ENCODE measurements at regions not wholly inside any gene's neighbourhood (a gene's known extent, or its start where the extent isn't known, plus 50 kb on each side); places are given as distances from the start of the nearest gene placed in this dataset.

DNA sequence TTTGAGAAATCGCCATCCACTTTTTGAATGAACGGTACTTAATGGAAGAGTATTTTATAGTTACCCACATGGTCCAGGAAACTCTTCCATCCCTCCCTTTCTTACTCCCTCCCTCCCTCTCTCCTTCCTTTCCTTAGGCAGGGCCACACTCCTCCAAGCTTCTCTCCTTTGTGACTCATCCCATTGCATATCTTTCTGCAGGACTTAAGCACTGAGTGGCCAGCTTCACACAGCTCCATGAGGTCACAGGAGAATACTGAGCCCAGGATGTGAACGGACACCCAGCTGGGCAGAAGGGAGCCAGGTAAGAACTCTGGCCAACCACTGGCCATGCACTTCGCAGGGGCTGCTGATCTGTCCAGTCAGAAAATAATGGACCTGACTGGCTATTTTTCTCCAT, 189.7 kb upstream of the ADCY1 start:
- no peaks in the 10 kb centered on the region for H3K36me3 ChIP-seq (ENCODE audit: insufficient read depth, low read length)
- no peak overlapping the region for H2AFZ ChIP-seq (ENCODE audit: low read length)
- DNase-seq (ENCODE audit: low spot score): no peak
- no peak for TF ChIP-seq EZH2phosphoT487 (IDR thresholded peaks at IDR 0.05; ENCODE audit: borderline replicate concordance, low read depth, low read length)
- TF ChIP-seq, protein P1, sequence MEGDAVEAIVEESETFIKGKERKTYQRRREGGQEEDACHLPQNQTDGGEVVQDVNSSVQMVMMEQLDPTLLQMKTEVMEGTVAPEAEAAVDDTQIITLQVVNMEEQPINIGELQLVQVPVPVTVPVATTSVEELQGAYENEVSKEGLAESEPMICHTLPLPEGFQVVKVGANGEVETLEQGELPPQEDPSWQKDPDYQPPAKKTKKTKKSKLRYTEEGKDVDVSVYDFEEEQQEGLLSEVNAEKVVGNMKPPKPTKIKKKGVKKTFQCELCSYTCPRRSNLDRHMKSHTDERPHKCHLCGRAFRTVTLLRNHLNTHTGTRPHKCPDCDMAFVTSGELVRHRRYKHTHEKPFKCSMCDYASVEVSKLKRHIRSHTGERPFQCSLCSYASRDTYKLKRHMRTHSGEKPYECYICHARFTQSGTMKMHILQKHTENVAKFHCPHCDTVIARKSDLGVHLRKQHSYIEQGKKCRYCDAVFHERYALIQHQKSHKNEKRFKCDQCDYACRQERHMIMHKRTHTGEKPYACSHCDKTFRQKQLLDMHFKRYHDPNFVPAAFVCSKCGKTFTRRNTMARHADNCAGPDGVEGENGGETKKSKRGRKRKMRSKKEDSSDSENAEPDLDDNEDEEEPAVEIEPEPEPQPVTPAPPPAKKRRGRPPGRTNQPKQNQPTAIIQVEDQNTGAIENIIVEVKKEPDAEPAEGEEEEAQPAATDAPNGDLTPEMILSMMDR (conservative IDR thresholded peaks at IDR 0.05; ENCODE audit: low read length): no peak
- no peaks in the 10 kb centered on the region for H4K20me1 ChIP-seq (ENCODE audit: insufficient read depth, low read length)
- BruUV-seq (replicated peaks): no TSS peak
- H3K27ac ChIP-seq (ENCODE audit: low read depth, low read length, poor library complexity, severe bottlenecking): no peak overlapping the region
- no peaks in the 10 kb centered on the region for H3K9me2 ChIP-seq (ENCODE audit: insufficient read depth, low read length)
- H3K4me2 ChIP-seq (ENCODE audit: low read length): no peak overlapping the region
- H3K4me1 ChIP-seq (ENCODE audit: insufficient read depth, low read length, poor library complexity, severe bottlenecking): no peaks in the 10 kb centered on the region
- H3K79me2 ChIP-seq (ENCODE audit: insufficient read depth, low read depth, low read length): no peaks in the 10 kb centered on the region
- ChIA-PET CTCF (ENCODE audit: unreplicated experiment) (no interaction called here), POLR2A (no interaction called here)
- no peaks in the 10 kb centered on the region for H3K9me3 ChIP-seq (ENCODE audit: low read length)
- intact Hi-C loops (cut with micrococcal nuclease; ENCODE audit: unreplicated experiment): no loop called here
- no peak overlapping the region for H3K4me3 ChIP-seq (ENCODE audit: low read depth, low read length, poor library complexity, severe bottlenecking)

DNA sequence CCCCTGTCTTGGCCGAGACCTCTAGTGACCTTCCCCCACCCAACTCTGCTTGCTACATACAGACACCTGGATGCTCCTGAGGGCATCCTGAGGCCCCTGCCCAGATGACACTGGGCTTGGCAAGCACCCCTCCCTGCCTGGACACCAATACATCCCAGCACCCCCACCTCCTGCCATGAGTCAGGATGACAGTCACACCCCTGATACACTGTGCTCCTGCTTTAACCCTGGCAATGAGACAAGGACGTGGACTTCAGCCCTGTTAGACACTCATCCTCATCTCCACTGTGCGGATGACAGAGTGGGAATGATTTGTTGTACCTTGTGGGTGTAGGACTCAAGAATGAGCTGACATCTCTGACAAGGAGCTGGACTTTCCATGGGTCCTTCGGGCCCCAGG, 186.3 kb upstream of the ADCY1 start:
- no TSS peak for BruUV-seq (replicated peaks)
- H3K4me1 ChIP-seq (ENCODE audit: insufficient read depth, low read length, poor library complexity, severe bottlenecking): no peaks in the 10 kb centered on the region
- no peaks in the 10 kb centered on the region for H4K20me1 ChIP-seq (ENCODE audit: insufficient read depth, low read length)
- TF ChIP-seq, protein P1 (conservative IDR thresholded peaks at IDR 0.05; ENCODE audit: low read length): no peak
- no peak for TF ChIP-seq EZH2phosphoT487 (IDR thresholded peaks at IDR 0.05; ENCODE audit: borderline replicate concordance, low read depth, low read length)
- H3K9me3 ChIP-seq (ENCODE audit: low read length): no peaks in the 10 kb centered on the region
- ChIA-PET CTCF (ENCODE audit: unreplicated experiment) (no interaction called here), POLR2A (no interaction called here)
- no peak overlapping the region for H2AFZ ChIP-seq (ENCODE audit: low read length)
- intact Hi-C loops (cut with micrococcal nuclease; ENCODE audit: unreplicated experiment): no loop called here
- no peak overlapping the region for H3K27ac ChIP-seq (ENCODE audit: low read depth, low read length, poor library complexity, severe bottlenecking)
- no peaks in the 10 kb centered on the region for H3K79me2 ChIP-seq (ENCODE audit: insufficient read depth, low read depth, low read length)
- no peaks in the 10 kb centered on the region for H3K36me3 ChIP-seq (ENCODE audit: insufficient read depth, low read length)
- H3K4me2 ChIP-seq (ENCODE audit: low read length): no peak overlapping the region
- no peaks in the 10 kb centered on the region for H3K9me2 ChIP-seq (ENCODE audit: insufficient read depth, low read length)
- H3K4me3 ChIP-seq (ENCODE audit: low read depth, low read length, poor library complexity, severe bottlenecking): no peak overlapping the region
- no peak for DNase-seq (ENCODE audit: low spot score)

DNA sequence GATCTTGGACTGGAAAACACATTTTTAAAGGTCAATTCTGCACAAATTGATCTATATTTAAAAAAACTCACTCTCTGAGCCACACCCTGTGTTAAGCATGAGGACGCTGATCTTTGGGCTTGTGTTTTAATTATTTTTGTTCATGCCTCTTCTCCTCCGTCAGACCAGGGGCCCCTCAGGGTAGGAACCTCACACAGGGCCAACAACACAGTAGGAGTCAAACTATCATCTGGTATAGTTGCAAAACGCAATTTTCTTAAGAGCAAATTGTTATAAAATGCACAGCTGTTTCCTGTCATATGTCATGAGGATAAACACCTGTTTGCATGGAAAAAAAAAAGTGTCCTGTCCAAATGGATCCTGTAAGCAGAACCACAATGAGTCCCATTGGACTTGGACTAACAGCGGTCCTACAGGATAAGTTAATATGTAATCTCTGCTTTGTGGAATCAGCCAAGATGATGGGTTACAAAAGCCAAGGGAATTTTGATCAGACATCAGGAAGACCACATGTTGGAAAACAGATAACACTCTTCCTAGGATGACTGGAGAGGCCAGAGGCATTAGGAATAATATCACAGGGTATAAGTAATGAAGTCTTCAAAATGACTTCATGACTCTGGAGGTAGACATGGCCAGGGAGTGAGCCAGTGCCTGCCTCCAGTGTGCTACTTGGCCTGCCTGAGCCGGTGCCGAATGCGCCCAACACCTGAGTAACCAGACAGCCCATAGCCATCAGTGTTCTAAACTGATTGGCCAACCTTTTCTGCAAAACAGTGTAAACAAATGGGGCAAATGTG, 184.9 kb upstream of the ADCY1 start:
- Histone ChIP-seq H3K4me3 (ENCODE audit: low read depth, low read length, poor library complexity, severe bottlenecking) (no peak overlapping the region), H4K20me1 (ENCODE audit: insufficient read depth, low read length) (no peaks in the 10 kb centered on the region), H3K4me2 (ENCODE audit: low read length) (no peak overlapping the region), H3K9me3 (ENCODE audit: low read length) (no peaks in the 10 kb centered on the region), H3K9me2 (ENCODE audit: insufficient read depth, low read length) (no peaks in the 10 kb centered on the region), H2AFZ (ENCODE audit: low read length) (no peak overlapping the region), H3K27ac (ENCODE audit: low read depth, low read length, poor library complexity, severe bottlenecking) (no peak overlapping the region), H3K36me3 (ENCODE audit: insufficient read depth, low read length) (no peaks in the 10 kb centered on the region), H3K4me1 (ENCODE audit: insufficient read depth, low read length, poor library complexity, severe bottlenecking) (no peaks in the 10 kb centered on the region), H3K79me2 (ENCODE audit: insufficient read depth, low read depth, low read length) (no peaks in the 10 kb centered on the region)
- BruUV-seq (replicated peaks): no TSS peak
- intact Hi-C loops (cut with micrococcal nuclease; ENCODE audit: unreplicated experiment): no loop called here
- ChIA-PET POLR2A (no interaction called here), CTCF (ENCODE audit: unreplicated experiment) (no interaction called here)
- DNase-seq (ENCODE audit: low spot score): no peak
- TF ChIP-seq, protein P1 (conservative IDR thresholded peaks at IDR 0.05; ENCODE audit: low read length): no peak
- no peak for TF ChIP-seq EZH2phosphoT487 (IDR thresholded peaks at IDR 0.05; ENCODE audit: borderline replicate concordance, low read depth, low read length)
